AG10803 (cell line): ENCODE measurements at regions not wholly inside any gene's neighbourhood (a gene's known extent, or its start where the extent isn't known, plus 50 kb on each side); places are given as distances from the start of the nearest gene placed in this dataset.

Experiments used
- DNase-seq: peaks from one replicate; pipeline ENCODE4 v3.0.0; 2010; ENCODE audit warnings: low read depth
- H3K4me3 ChIP-seq: 2 replicates; pipeline ENCODE4 v1.5.1; 2011; ENCODE audit warnings: mild to moderate bottlenecking, low read length, control low read depth
- CTCF ChIP-seq: conservative IDR thresholded peaks from 2 replicates; pipeline ENCODE4 v1.5.1; 2011; ENCODE audit warnings: mild to moderate bottlenecking, low read length, control low read depth, inconsistent platforms

DNA sequence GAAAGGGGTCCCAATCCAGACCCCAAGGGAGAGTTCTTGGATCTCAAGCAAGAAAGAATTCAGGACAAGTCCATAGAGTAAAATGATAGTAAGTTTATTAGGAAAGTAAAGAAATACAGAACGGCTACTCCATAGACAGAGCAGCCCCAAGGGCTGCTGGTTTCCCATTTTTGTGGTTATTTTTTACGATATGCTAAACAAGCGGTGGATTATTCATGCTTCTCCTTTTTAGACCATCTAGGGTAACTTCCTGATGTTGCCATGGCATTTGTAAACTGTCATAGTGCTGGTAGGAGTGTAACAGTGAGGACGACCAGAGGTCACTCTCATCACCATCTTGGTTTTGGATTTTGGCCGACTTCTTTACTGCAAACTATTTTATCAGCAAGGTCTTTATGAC is 1033.4 kb downstream of the SORCS3 start:
- DNase-seq: no peak
- H3K4me3 ChIP-seq: no peak overlapping the region
- TF ChIP-seq CTCF: no peak

GRCh38 chr10:105658696-105659095 is 1017.6 kb downstream of the SORCS3 start:
- no peak for TF ChIP-seq CTCF
- no peak for DNase-seq
- no peak overlapping the region for H3K4me3 ChIP-seq

DNA sequence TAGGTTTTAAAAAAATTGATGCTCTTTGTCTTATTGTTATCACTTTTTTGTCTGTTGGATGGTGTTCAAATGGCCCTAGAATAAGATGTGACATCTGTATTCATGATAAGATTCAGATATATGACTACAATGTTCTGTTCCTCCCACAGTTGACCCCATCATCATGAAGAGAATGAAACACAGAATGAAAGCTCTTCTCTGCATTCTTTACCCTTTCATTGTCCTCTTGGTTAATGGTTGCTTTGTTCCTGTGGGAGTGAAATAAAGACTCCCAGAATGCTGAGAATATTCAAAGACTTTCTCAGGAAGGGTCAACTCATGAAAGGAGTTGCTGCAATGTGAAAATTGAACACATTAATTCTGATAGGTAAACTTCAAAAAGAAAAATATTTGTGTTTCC is 1015.8 kb downstream of the SORCS3 start:
- H3K4me3 ChIP-seq: no peak overlapping the region
- no peak for DNase-seq
- TF ChIP-seq CTCF: no peak

- DNase-seq: no peak
- H3K4me3 ChIP-seq: no peak overlapping the region
- no peak for TF ChIP-seq CTCF
Measured at GRCh38 chr10:105650306-105650705, 1009.2 kb downstream of the SORCS3 start.

DNA sequence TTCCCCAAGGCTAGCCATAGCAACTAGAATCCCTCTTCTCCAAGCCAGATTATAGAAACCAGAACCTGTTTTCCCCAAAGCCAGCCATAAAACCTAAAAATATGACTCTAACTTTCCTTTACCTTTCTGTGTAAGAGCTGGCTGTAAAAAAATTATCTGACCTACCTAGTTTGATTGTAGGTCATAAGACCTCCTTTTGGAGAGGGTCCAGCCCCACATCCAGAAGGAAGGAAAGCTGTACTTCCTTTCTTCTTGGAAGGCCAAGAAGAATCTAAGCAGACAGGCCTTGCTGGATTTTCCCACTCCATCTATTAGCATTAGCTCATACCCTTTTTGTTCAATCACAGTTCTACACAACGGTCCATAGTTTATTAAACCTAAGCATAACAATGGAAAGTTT is 1006.3 kb downstream of the SORCS3 start:
- no peak for TF ChIP-seq CTCF
- no peak for DNase-seq
- H3K4me3 ChIP-seq: no peak overlapping the region

- DNase-seq: no peak
- TF ChIP-seq CTCF: no peak
Measured at GRCh38 chr10:105644978-105645377, 1003.9 kb downstream of the SORCS3 start.

DNA sequence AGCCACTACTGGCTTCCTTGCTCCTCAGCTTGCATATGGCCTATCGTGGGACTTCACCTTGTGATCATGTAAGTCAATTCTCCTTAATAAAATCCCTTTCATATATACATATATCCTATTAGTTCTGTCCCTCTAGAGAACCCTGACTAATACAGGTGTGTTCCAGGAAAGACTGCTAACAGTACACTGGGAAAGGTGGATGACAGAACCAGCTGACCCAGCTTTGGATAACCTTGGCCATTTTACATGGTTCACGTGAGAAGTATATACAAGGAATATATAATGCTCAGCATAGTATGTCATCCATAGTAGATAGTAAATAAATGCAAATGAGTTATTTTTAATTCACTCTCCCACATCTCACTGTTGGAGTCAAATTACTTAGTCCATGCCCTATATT is 1003.5 kb downstream of the SORCS3 start:
- TF ChIP-seq CTCF: no peak
- H3K4me3 ChIP-seq: no peak overlapping the region
- DNase-seq: no peak

More at GRCh38 chr10:105644978-105645377, 1003.9 kb downstream of the SORCS3 start:
- no peak overlapping the region for H3K4me3 ChIP-seq
